Keratinocyte (primary cell): ENCODE measurements at regions not wholly inside any gene's neighbourhood (a gene's known extent, or its start where the extent isn't known, plus 50 kb on each side); places are given as distances from the start of the nearest gene placed in this dataset.

ENCODE experiments used
- CTCF ChIP-seq, 3 experiments: IDR thresholded peaks in 1 of 3; conservative IDR thresholded peaks in 1 of 3; optimal IDR thresholded peaks in 1 of 3; 2 replicates in 2 of 3; 3 replicates in 1 of 3; pipeline versions ENCODE3 to v1.5.1; 2011; ENCODE audit warnings: low read length in 3 of 3, mild to moderate bottlenecking in 3 of 3, moderate library complexity in 2 of 3, control low read depth in 1 of 3, inconsistent platforms in 1 of 3; ENCODE audit not compliant: insufficient read depth in 2 of 3; ENCODE audit errors: extremely low read depth in 1 of 3
- EZH2 ChIP-seq: IDR thresholded peaks from one replicate; pipeline ENCODE4 v1.6.1; 2012; ENCODE audit warnings: inconsistent platforms, mild to moderate bottlenecking, low read length, moderate library complexity

GRCh38 chr2:7133521-7133920 lies 216.3 kb downstream of the RNF144A start:
- TF ChIP-seq CTCF (optimal IDR thresholded peaks at IDR 0.05 in 1 of 3, IDR thresholded peaks at IDR 0.05 in 1 of 3, conservative IDR thresholded peaks at IDR 0.05 in 1 of 3; ENCODE audit: extremely low read depth in 1 of 3, insufficient read depth in 2 of 3, low read length in 3 of 3) (peak in 2 of 3 experiments; percentile 17 to 29), EZH2 (no peak)
